ENCODE measurements at regions not wholly inside any gene's neighbourhood (a gene's known extent, or its start where the extent isn't known, plus 50 kb on each side); places are given as distances from the start of the nearest gene placed in this dataset.

DNA sequence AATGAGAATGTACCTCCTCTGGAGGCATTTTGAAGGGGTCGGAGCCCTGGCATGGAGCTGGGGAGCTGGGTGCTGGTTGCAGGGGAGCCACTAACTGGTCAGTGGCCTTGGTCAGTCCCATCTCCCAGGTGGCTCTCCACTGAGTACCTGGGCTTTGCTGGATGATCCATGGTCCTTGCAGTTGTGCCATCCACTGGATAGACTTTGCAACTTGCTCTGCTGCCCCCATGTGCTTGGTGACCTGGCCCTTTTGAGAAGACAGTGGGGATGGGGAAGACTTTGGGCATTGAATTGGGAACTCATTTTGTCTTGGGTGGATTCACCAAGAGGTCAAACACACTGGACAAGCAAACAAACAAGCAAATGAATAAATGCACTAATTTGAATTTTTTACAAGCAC lies 263.9 kb downstream of the MYCN start:
- TF ChIP-seq POLR2A (IDR thresholded peaks at IDR 0.05) = no peak
- TF ChIP-seq CTCF (IDR thresholded peaks at IDR 0.05) = no peak

All from gastroesophageal sphincter (tissue), 3 donors.